ENCODE measurements at regions not wholly inside any gene's neighbourhood (a gene's known extent, or its start where the extent isn't known, plus 50 kb on each side); places are given as distances from the start of the nearest gene placed in this dataset.

GRCh38 chr3:191808073-191808472 is 347.1 kb downstream of the PYDC2 start:
- Histone ChIP-seq H3K4me1 (ENCODE audit: control insufficient read depth, insufficient read depth, low read length) (no peaks in the 10 kb centered on the region), H3K36me3 (ENCODE audit: control insufficient read depth in 2 of 2, insufficient read depth in 1 of 2, low read length in 2 of 2) (no peaks in the 10 kb centered on the region), H3K9me3 (ENCODE audit: control insufficient read depth, insufficient read depth, low read depth, low read length) (no peaks in the 10 kb centered on the region), H3K27ac (ENCODE audit: extremely low read depth, low read depth, low read length) (no peak overlapping the region), H3K4me3 (ENCODE audit: low read depth, low read length) (no peak overlapping the region)
- POLR2A ChIA-PET: no interaction called here
- no peak for TF ChIP-seq KLF1 (tag by site-specific recombination; IDR thresholded peaks at IDR 0.05)
- CTCF ChIA-PET: no interaction called here

- CTCF ChIA-PET: interaction anchor here (0.7 to 0.9 kb wide), 2 partner anchors 353 to 388 kb away, joined by 3 read pairs; no protein-coding TSS in a partner anchor
- Histone ChIP-seq H3K4me3 (ENCODE audit: low read depth, low read length) (no peak overlapping the region), H3K9me3 (ENCODE audit: control insufficient read depth, insufficient read depth, low read depth, low read length) (no peaks in the 10 kb centered on the region), H3K36me3 (ENCODE audit: control insufficient read depth in 2 of 2, insufficient read depth in 1 of 2, low read length in 2 of 2) (no peaks in the 10 kb centered on the region), H3K4me1 (ENCODE audit: control insufficient read depth, insufficient read depth, low read length) (no peaks in the 10 kb centered on the region), H3K27ac (ENCODE audit: extremely low read depth, low read depth, low read length) (no peak overlapping the region)
- POLR2A ChIA-PET: no interaction called here
- TF ChIP-seq ZNF777 (tag by site-specific recombination; IDR thresholded peaks at IDR 0.05; ENCODE audit: borderline replicate concordance): no peak
- TF ChIP-seq TCF7L2 (IDR thresholded peaks at IDR 0.05; ENCODE audit: borderline replicate concordance, low read depth, low read length): no peak
- no peak for TF ChIP-seq ZNF596 (tag by site-specific recombination; IDR thresholded peaks at IDR 0.05)
- no peak for TF ChIP-seq KLF8 (tag by site-specific recombination; IDR thresholded peaks at IDR 0.05)
- TF ChIP-seq SALL2 (tag by site-specific recombination; IDR thresholded peaks at IDR 0.05; ENCODE audit: borderline replicate concordance): no peak
- no peak for TF ChIP-seq CTCF (tag by site-specific recombination; IDR thresholded peaks at IDR 0.05)
- no peak for TF ChIP-seq OSR2 (tag by site-specific recombination; IDR thresholded peaks at IDR 0.05)
Observed at GRCh38 chr3:191809326-191809949, 348.5 kb downstream of the PYDC2 start.

- Histone ChIP-seq H3K36me3 (ENCODE audit: control insufficient read depth in 2 of 2, insufficient read depth in 1 of 2, low read length in 2 of 2) (no peaks in the 10 kb centered on the region), H3K9me3 (ENCODE audit: control insufficient read depth, insufficient read depth, low read depth, low read length) (no peaks in the 10 kb centered on the region), H3K4me3 (ENCODE audit: low read depth, low read length) (no peak overlapping the region), H3K4me1 (ENCODE audit: control insufficient read depth, insufficient read depth, low read length) (no peaks in the 10 kb centered on the region), H3K27ac (ENCODE audit: extremely low read depth, low read depth, low read length) (no peak overlapping the region)
- ChIA-PET CTCF (no interaction called here), POLR2A (no interaction called here)
- no peak for TF ChIP-seq ZNF830 (tag by site-specific recombination; IDR thresholded peaks at IDR 0.05; ENCODE audit: low read depth)
- TF ChIP-seq GLIS1 (tag by site-specific recombination; IDR thresholded peaks at IDR 0.05): no peak
- no peak for TF ChIP-seq ZNF596 (tag by site-specific recombination; IDR thresholded peaks at IDR 0.05)
- TF ChIP-seq ZNF211 (tag by site-specific recombination; IDR thresholded peaks at IDR 0.05; ENCODE audit: low read depth): no peak
- TF ChIP-seq ZNF354C (tag by site-specific recombination; IDR thresholded peaks at IDR 0.05; ENCODE audit: borderline replicate concordance, low read depth): no peak
- TF ChIP-seq ZNF16 (tag by site-specific recombination; IDR thresholded peaks at IDR 0.05; ENCODE audit: low read depth): no peak
- no peak for TF ChIP-seq MEIS1 (CRISPR knock-in tag; IDR thresholded peaks at IDR 0.05; ENCODE audit: borderline replicate concordance)
- no peak for TF ChIP-seq ZSCAN18 (tag by site-specific recombination; IDR thresholded peaks at IDR 0.05)
- no peak for TF ChIP-seq ZSCAN23 (tag by site-specific recombination; IDR thresholded peaks at IDR 0.05)
- TF ChIP-seq ZSCAN16 (tag by site-specific recombination; IDR thresholded peaks at IDR 0.05): no peak
- TF ChIP-seq ZNF777 (tag by site-specific recombination; IDR thresholded peaks at IDR 0.05; ENCODE audit: borderline replicate concordance): no peak
- TF ChIP-seq YY2 (tag by site-specific recombination; IDR thresholded peaks at IDR 0.05): no peak
- no peak for TF ChIP-seq ZNF302 (tag by site-specific recombination; IDR thresholded peaks at IDR 0.05; ENCODE audit: low read depth)
- no peak for TF ChIP-seq ZNF660 (tag by site-specific recombination; IDR thresholded peaks at IDR 0.05)
- TF ChIP-seq ZFP3 (tag by site-specific recombination; IDR thresholded peaks at IDR 0.05; ENCODE audit: low read depth): no peak
- TF ChIP-seq ZNF692 (tag by site-specific recombination; IDR thresholded peaks at IDR 0.05): no peak
- TF ChIP-seq ZNF292 (tag by site-specific recombination; IDR thresholded peaks at IDR 0.05; ENCODE audit: borderline replicate concordance, low read depth): no peak
- no peak for TF ChIP-seq ZNF658 (tag by site-specific recombination; IDR thresholded peaks at IDR 0.05)
Observed at GRCh38 chr3:191813245-191813644, 352.3 kb downstream of the PYDC2 start.

Measured in HEK293 (cell line).